ENCODE measurements at regions not wholly inside any gene's neighbourhood (a gene's known extent, or its start where the extent isn't known, plus 50 kb on each side); places are given as distances from the start of the nearest gene placed in this dataset.
A peak's percentile ranks its signal among the peaks of the same experiment; 100 is the strongest.

DNA sequence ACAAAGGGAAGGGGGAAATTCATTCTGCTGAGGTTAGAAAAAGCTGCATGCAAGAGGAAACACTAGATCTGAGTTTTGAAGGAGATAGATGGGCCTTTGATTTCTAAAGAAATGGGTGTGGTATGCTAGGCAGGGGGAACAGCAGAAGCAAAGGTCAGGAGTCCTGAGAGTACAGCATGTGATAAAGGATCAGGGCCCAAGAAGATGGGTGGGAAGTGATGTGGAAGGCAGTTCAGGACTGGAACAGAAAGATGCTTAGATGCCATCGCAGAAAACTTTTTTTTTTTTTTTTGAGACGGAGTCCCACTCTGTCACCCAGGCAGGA is 126.2 kb downstream of the ALDH8A1 start:
- TF ChIP-seq, protein P1, sequence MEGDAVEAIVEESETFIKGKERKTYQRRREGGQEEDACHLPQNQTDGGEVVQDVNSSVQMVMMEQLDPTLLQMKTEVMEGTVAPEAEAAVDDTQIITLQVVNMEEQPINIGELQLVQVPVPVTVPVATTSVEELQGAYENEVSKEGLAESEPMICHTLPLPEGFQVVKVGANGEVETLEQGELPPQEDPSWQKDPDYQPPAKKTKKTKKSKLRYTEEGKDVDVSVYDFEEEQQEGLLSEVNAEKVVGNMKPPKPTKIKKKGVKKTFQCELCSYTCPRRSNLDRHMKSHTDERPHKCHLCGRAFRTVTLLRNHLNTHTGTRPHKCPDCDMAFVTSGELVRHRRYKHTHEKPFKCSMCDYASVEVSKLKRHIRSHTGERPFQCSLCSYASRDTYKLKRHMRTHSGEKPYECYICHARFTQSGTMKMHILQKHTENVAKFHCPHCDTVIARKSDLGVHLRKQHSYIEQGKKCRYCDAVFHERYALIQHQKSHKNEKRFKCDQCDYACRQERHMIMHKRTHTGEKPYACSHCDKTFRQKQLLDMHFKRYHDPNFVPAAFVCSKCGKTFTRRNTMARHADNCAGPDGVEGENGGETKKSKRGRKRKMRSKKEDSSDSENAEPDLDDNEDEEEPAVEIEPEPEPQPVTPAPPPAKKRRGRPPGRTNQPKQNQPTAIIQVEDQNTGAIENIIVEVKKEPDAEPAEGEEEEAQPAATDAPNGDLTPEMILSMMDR (IDR thresholded peaks at IDR 0.05; ENCODE audit: low read depth, low read length, missing control alignments) = no peak
- no peak for DNase-seq (ENCODE audit: low read depth)
- in situ Hi-C loops (cut with HindIII; ENCODE audit: low sequenced_read_pairs) = loop anchor here (5.0 to 10.0 kb wide), 3 partner anchors 156 to 641 kb away; no protein-coding TSS in a partner anchor
- no peak overlapping the region for H3K4me3 ChIP-seq (ENCODE audit: low read depth, low read length)

DNA sequence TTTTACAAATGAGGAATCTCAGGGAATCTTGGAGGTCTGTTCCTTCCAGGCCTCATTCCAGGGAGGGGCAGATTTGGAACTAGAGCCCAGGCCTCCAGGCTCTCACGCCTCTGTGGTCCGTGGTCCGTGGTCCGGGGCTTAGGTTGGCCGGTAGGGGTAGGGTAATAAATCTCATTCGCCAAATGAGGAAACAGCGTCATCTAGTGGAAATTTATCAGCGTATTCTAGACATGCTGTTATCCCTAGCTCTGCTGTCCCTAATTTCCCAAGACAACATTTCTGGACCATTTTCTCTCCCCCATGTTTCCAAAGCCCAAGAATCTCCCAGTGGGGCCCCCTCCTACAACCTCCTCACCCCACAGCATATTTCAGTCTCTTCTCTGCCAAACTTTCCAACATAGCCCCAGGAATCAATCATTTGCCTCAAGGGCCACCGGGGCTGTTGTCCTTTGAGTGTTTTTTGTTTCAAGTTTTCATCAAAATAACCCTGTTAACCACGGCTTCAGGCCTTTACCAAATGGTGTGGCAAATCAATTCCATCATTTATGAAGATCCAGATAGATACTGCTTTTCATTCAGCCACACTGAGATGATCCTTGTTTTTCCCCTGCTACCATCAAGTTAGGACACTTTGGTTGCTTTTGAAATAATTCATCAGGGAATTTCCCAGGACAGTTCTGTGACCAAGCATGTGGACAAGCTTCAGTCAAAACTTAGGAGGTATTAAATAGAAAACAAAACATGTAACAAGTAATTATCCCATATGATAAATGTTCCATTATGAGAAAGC is 126.8 kb downstream of the ALDH8A1 start:
- TF ChIP-seq, protein P1 (IDR thresholded peaks at IDR 0.05; ENCODE audit: low read depth, low read length, missing control alignments) = peak; percentile 88
- no peak overlapping the region for H3K4me3 ChIP-seq (ENCODE audit: low read depth, low read length)
- in situ Hi-C loops (cut with HindIII; ENCODE audit: low sequenced_read_pairs) = loop anchor here (5.0 to 10.0 kb wide), 3 partner anchors 156 to 641 kb away; no protein-coding TSS in a partner anchor
- peak; percentile 88 for DNase-seq (ENCODE audit: low read depth)

DNA sequence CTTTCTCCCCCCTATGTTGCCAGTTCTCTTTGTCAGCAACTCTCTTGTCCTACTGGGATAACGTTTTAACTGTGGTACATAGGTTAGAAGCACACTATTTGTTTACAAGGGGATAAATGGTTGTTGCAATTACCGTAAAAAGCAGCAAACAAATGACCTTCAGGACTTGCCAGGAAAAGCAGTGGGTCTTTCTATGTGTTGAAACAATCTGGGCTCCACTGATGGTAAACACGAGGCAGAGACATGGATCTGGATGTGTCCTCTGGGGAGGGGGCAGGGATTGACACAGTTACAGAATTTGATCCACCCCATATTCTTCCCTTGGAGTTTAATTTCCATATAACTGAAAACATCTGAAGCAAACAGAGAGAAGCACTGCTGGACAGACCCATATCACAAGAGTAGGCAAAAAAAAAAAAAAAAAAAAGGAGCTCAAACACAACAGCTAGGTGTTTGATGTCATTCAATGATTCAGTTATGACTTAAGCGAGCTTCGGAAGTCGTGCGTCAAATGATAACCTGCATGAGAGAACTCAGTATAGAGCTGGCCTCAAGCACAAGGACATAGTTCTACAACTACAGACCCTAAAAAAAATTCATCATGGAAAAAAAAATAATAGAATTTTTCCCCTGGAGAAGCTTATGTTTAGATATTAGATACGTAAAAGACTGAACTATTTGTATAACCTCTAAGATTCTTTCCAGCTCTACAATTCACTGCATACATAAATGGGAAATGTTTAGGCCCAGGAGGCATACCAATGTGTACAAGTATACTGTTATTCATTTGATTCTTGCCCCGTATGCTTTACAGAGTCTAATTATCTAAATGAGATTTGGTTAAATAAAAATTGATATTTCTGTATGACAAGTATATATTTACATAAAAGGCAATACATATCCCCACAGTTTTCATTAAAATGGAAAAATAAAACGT is 127.7 kb downstream of the ALDH8A1 start:
- TF ChIP-seq, protein P1 (IDR thresholded peaks at IDR 0.05; ENCODE audit: low read depth, low read length, missing control alignments) = no peak
- no peak for DNase-seq (ENCODE audit: low read depth)
- in situ Hi-C loops (cut with HindIII; ENCODE audit: low sequenced_read_pairs) = loop anchor here (5.0 to 10.0 kb wide), 3 partner anchors 155 to 640 kb away; no protein-coding TSS in a partner anchor
- no peak overlapping the region for H3K4me3 ChIP-seq (ENCODE audit: low read depth, low read length)

DNA sequence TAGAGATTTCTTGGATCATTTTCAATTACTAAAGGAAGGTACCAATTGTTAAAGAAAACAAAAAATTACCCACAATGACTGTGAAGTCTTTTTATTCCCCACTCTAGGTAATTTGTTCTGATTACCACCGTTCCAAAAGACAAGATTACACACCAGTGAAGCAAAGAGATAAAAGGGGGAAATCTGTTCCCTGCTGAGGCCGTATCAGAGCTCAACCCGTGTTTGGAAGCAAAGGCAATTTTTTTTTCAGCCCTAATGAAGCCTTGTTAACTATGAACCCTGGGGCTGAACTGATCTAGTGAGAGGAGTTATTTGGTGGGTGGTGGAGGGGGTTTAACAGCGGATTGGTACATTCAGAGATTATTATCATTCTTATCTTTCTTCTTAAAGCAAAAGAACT is 128.5 kb downstream of the ALDH8A1 start:
- no peak for DNase-seq (ENCODE audit: low read depth)
- in situ Hi-C loops (cut with HindIII; ENCODE audit: low sequenced_read_pairs) = loop anchor here (5.0 to 10.0 kb wide), 3 partner anchors 154 to 639 kb away; no protein-coding TSS in a partner anchor
- H3K4me3 ChIP-seq (ENCODE audit: low read depth, low read length) = no peak overlapping the region
- TF ChIP-seq, protein P1 (IDR thresholded peaks at IDR 0.05; ENCODE audit: low read depth, low read length, missing control alignments) = no peak

DNA sequence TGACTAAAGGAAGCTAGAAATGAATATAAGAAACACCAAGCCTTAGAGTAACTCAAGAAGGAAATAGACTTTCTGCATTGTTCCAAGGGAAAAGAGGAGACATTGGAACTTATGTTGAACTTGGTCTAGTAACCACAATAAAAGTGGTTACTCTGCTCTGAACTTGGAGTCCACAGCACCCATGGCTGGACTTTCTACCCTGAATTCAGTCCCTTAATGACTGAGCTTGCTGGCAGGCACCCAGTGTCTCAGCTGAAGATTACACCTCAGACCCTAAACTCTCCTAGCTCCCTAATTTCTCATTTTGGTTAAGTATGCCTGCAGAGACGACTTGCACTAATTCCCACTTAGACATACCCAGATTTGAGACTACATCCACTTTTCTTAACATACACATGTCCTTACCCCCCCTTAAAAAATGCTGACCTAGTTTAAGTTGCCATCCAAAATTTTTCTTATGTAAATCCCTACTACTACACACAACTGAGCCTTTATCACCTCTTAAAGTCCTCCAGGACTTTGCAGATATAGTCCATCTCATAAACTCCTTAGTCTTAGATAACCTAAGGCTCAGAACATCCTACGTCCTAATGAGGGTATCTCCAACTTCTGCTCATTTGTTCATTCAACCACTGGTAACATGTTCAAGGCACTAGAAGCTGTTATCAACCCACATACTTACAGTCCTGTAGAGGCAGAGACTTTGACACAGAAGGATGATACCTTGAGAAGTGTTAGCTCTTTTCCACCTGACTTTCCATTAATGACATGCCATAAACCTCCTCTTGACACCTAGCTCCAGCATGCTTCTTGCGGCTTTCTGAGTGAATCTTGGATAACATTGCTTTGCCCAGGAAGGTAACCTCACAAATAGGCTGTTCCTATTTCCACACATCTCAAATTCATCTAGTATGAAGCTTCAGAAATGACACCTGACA is 129.8 kb downstream of the ALDH8A1 start:
- TF ChIP-seq, protein P1 (IDR thresholded peaks at IDR 0.05; ENCODE audit: low read depth, low read length, missing control alignments) = no peak
- in situ Hi-C loops (cut with HindIII; ENCODE audit: low sequenced_read_pairs) = loop anchor here (5.0 to 10.0 kb wide), 3 partner anchors 153 to 638 kb away; no protein-coding TSS in a partner anchor
- DNase-seq (ENCODE audit: low read depth) = no peak
- no peak overlapping the region for H3K4me3 ChIP-seq (ENCODE audit: low read depth, low read length)
